ENCODE measurements at regions not wholly inside any gene's neighbourhood (a gene's known extent, or its start where the extent isn't known, plus 50 kb on each side); places are given as distances from the start of the nearest gene placed in this dataset.

DNA sequence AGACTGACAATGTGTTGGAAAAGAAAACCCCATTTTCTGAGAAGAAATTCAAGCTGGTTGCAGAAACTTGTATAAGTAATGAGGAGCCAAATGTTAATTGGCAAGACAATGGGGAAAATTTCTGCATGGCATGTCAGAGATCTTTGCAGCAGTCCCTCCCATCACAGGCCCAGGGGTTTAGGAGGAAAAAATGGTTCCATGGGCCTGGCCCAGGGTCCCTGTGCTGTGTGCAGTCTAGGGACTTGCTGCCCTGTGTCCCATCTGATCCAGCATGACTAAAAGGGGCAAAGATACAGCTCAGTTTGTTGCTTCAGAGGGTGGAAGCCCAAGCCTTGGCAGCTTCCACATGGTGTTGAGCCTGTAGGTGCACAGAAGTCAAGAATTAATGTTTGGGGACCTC lies 440.3 kb upstream of the TPK1 start:
- H3K79me2 ChIP-seq (ENCODE audit: insufficient read depth, low read length), result no peaks in the 10 kb centered on the region
- no peak overlapping the region for H2AFZ ChIP-seq (ENCODE audit: low read length)
- H3F3A ChIP-seq (ENCODE audit: insufficient read depth, low read length), result no peaks in the 10 kb centered on the region
- no peaks in the 10 kb centered on the region for H3K36me3 ChIP-seq (ENCODE audit: insufficient read depth, low read length)
- H4K20me1 ChIP-seq (ENCODE audit: insufficient read depth, low read length), result no peaks in the 10 kb centered on the region
- no peaks in the 10 kb centered on the region for H3K9me2 ChIP-seq (ENCODE audit: low read depth, low read length)
- H3K4me3 ChIP-seq (ENCODE audit: low read depth, low read length, poor library complexity, severe bottlenecking), result no peak overlapping the region
- H3K4me1 ChIP-seq (ENCODE audit: insufficient read depth, low read length, severe bottlenecking), result no peaks in the 10 kb centered on the region
- no peak overlapping the region for H3K4me2 ChIP-seq (ENCODE audit: low read length)
- TF ChIP-seq, protein P1, sequence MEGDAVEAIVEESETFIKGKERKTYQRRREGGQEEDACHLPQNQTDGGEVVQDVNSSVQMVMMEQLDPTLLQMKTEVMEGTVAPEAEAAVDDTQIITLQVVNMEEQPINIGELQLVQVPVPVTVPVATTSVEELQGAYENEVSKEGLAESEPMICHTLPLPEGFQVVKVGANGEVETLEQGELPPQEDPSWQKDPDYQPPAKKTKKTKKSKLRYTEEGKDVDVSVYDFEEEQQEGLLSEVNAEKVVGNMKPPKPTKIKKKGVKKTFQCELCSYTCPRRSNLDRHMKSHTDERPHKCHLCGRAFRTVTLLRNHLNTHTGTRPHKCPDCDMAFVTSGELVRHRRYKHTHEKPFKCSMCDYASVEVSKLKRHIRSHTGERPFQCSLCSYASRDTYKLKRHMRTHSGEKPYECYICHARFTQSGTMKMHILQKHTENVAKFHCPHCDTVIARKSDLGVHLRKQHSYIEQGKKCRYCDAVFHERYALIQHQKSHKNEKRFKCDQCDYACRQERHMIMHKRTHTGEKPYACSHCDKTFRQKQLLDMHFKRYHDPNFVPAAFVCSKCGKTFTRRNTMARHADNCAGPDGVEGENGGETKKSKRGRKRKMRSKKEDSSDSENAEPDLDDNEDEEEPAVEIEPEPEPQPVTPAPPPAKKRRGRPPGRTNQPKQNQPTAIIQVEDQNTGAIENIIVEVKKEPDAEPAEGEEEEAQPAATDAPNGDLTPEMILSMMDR (IDR thresholded peaks at IDR 0.05; ENCODE audit: low read length), result no peak
- TF ChIP-seq EZH2 (IDR thresholded peaks at IDR 0.05; ENCODE audit: borderline replicate concordance, low read length), result no peak
- no peaks in the 10 kb centered on the region for H3K9me3 ChIP-seq (ENCODE audit: low read length)
- H3K27me3 ChIP-seq (ENCODE audit: insufficient read depth, low read length), result no peaks in the 10 kb centered on the region
- H3K9ac ChIP-seq (ENCODE audit: low read length), result no peak overlapping the region
- no peak overlapping the region for H3K27ac ChIP-seq (ENCODE audit: low read depth, low read length, poor library complexity, severe bottlenecking)

DNA sequence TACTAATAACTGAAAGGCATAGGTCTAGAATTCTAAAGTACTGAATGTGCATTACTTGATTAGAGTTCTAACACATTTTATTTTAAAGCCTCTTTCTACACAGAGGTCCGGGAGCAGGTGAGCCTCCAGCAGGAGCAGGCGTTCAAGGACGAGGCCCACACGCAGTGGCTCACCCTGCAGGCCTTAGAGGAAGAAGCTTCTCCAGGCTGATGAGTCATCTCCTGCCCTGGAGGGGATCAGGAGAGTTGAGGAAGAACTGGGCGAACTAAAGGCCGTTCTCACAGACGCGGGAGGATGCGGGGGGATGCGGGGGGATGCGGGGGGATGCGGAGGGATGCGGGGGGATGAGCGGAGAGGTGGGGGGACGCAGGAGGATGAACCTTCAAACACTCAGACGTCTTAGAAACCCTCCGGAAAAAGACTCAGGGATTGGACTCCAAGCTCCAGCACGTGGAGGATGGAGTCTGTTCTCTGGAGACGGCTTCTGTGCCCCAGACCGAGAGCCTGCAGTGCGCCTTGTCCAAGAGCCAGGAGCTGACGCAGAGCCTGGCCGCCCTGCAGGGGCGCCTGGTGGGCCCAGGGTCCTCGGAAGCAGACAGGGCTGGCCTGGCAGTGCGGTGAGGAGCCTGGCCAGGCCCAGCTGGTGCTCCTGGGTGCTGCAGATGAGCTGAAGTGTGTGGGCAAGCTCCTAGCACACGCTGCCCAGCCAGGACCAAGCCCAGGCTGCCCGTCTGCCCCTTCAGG lies 433.7 kb upstream of the TPK1 start:
- H3K9ac ChIP-seq (ENCODE audit: low read length), result no peak overlapping the region
- H3K79me2 ChIP-seq (ENCODE audit: insufficient read depth, low read length), result no peaks in the 10 kb centered on the region
- TF ChIP-seq, protein P1 (IDR thresholded peaks at IDR 0.05; ENCODE audit: low read length), result no peak
- no peak for TF ChIP-seq EZH2 (IDR thresholded peaks at IDR 0.05; ENCODE audit: borderline replicate concordance, low read length)
- no peaks in the 10 kb centered on the region for H3K27me3 ChIP-seq (ENCODE audit: insufficient read depth, low read length)
- H3K4me2 ChIP-seq (ENCODE audit: low read length), result no peak overlapping the region
- no peaks in the 10 kb centered on the region for H3F3A ChIP-seq (ENCODE audit: insufficient read depth, low read length)
- no peaks in the 10 kb centered on the region for H3K9me2 ChIP-seq (ENCODE audit: low read depth, low read length)
- H3K27ac ChIP-seq (ENCODE audit: low read depth, low read length, poor library complexity, severe bottlenecking), result no peak overlapping the region
- H4K20me1 ChIP-seq (ENCODE audit: insufficient read depth, low read length), result no peaks in the 10 kb centered on the region
- no peaks in the 10 kb centered on the region for H3K36me3 ChIP-seq (ENCODE audit: insufficient read depth, low read length)
- no peaks in the 10 kb centered on the region for H3K4me1 ChIP-seq (ENCODE audit: insufficient read depth, low read length, severe bottlenecking)
- H3K4me3 ChIP-seq (ENCODE audit: low read depth, low read length, poor library complexity, severe bottlenecking), result no peak overlapping the region
- no peak overlapping the region for H2AFZ ChIP-seq (ENCODE audit: low read length)
- no peaks in the 10 kb centered on the region for H3K9me3 ChIP-seq (ENCODE audit: low read length)

- H4K20me1 ChIP-seq (ENCODE audit: insufficient read depth, low read length), result no peaks in the 10 kb centered on the region
- H3K4me3 ChIP-seq (ENCODE audit: low read depth, low read length, poor library complexity, severe bottlenecking), result no peak overlapping the region
- no peaks in the 10 kb centered on the region for H3K9me2 ChIP-seq (ENCODE audit: low read depth, low read length)
- H3K4me1 ChIP-seq (ENCODE audit: insufficient read depth, low read length, severe bottlenecking), result no peaks in the 10 kb centered on the region
- H3K79me2 ChIP-seq (ENCODE audit: insufficient read depth, low read length), result no peaks in the 10 kb centered on the region
- no peaks in the 10 kb centered on the region for H3K9me3 ChIP-seq (ENCODE audit: low read length)
- H3K27ac ChIP-seq (ENCODE audit: low read depth, low read length, poor library complexity, severe bottlenecking), result no peak overlapping the region
- no peaks in the 10 kb centered on the region for H3K36me3 ChIP-seq (ENCODE audit: insufficient read depth, low read length)
- H2AFZ ChIP-seq (ENCODE audit: low read length), result no peak overlapping the region
- no peaks in the 10 kb centered on the region for H3F3A ChIP-seq (ENCODE audit: insufficient read depth, low read length)
- no peaks in the 10 kb centered on the region for H3K27me3 ChIP-seq (ENCODE audit: insufficient read depth, low read length)
- H3K4me2 ChIP-seq (ENCODE audit: low read length), result no peak overlapping the region
- no peak overlapping the region for H3K9ac ChIP-seq (ENCODE audit: low read length)
- TF ChIP-seq, protein P1 (IDR thresholded peaks at IDR 0.05; ENCODE audit: low read length), result no peak
- no peak for TF ChIP-seq EZH2 (IDR thresholded peaks at IDR 0.05; ENCODE audit: borderline replicate concordance, low read length)
These were observed 429.3 kb upstream of the TPK1 start for GRCh38 chr7:145265180-145265579.

Measured in OCI-LY1 (cell line).